Tibial nerve (tissue), 4 donors: ENCODE measurements at regions not wholly inside any gene's neighbourhood (a gene's known extent, or its start where the extent isn't known, plus 50 kb on each side); places are given as distances from the start of the nearest gene placed in this dataset.

ENCODE experiments used
- DNase-seq, 2 donors: peaks; one replicate each; pipeline ENCODE4 v3.0.0-alpha.2; 2019; ENCODE audit warnings: low spot score in 2 of 2
- H3K27ac ChIP-seq, 4 donors: fragments of 200-600 bp; sonication (generic) in 3 of 4; one replicate each; pipeline ENCODE4 v1.5.1; 2017 to 2019; ENCODE audit warnings: mild to moderate bottlenecking in 1 of 4
- H3K27me3 ChIP-seq, 2 donors: fragments of 200-600 bp; sonication (generic) in 1 of 2; one replicate each; pipeline versions ENCODE4 v1.5.1 to v1.6.0; 2017 to 2019
- H3K36me3 ChIP-seq, 3 donors: fragments of 200-600 bp; sonication (generic); one replicate each; pipeline ENCODE4 v1.5.1; 2018 to 2019
- H3K4me1 ChIP-seq, 4 donors: fragments of 200-600 bp; sonication (generic) in 3 of 4; one replicate each; pipeline ENCODE4 v1.5.1; 2017 to 2019
- H3K4me3 ChIP-seq, 4 donors: fragments of 200-600 bp; sonication (generic) in 3 of 4; one replicate each; pipeline ENCODE4 v1.5.1; 2017 to 2019; ENCODE audit warnings: mild to moderate bottlenecking in 1 of 4, moderate library complexity in 1 of 4
- H3K9me3 ChIP-seq, 4 donors: fragments of 200-600 bp; sonication (generic) in 3 of 4; one replicate each; pipeline ENCODE4 v1.5.1; 2017 to 2019
- CTCF ChIP-seq, 5 experiments: fragments of 200-600 bp in 3 of 5; fragments of 450-650 bp in 2 of 5; sonication (generic) in 3 of 5; IDR thresholded peaks; one replicate each; pipeline ENCODE4 v1.5.1; 2016 to 2019; ENCODE audit warnings: antibody characterized with exemption in 5 of 5, mild to moderate bottlenecking in 3 of 5, moderate library complexity in 2 of 5
- EP300 ChIP-seq, 2 donors: sonication (generic); formaldehyde crosslinking; IDR thresholded peaks; one replicate each; pipeline ENCODE4 v1.6.1; 2017; ENCODE audit warnings: antibody characterized with exemption in 2 of 2, mild to moderate bottlenecking in 1 of 2
- POLR2A ChIP-seq, 2 donors: fragments of 450-650 bp; IDR thresholded peaks; one replicate each; pipeline ENCODE4 v1.6.1; 2017; ENCODE audit warnings: antibody characterized with exemption in 2 of 2, mild to moderate bottlenecking in 2 of 2, moderate library complexity in 2 of 2
- WGBS, 2 donors: methylation state at CpG; one replicate each; pipeline ENCODE4 v1.1.5; 2018; 5-methylcytosine and 5-hydroxymethylcytosine counted together

GRCh38 chr2:51717312-51717711 lies 685.4 kb upstream of the NRXN1 start:
- WGBS, 2 donors: 79 to 86% methylated on average over 3 of the region's 3 CpGs
- H3K27ac ChIP-seq: no peak overlapping the region
- no peaks in the 10 kb centered on the region for H3K4me1 ChIP-seq
- DNase-seq: no peak
- peaks cover 0 to 18% (median 0%) of the 10 kb centered on the region in 4 donors for H3K9me3 ChIP-seq
- no peaks in the 10 kb centered on the region for H3K36me3 ChIP-seq
- no peak for TF ChIP-seq CTCF (IDR thresholded peaks at IDR 0.05)
- TF ChIP-seq EP300 (IDR thresholded peaks at IDR 0.05): no peak
- H3K4me3 ChIP-seq: no peak overlapping the region
- H3K27me3 ChIP-seq: no peaks in the 10 kb centered on the region

DNA sequence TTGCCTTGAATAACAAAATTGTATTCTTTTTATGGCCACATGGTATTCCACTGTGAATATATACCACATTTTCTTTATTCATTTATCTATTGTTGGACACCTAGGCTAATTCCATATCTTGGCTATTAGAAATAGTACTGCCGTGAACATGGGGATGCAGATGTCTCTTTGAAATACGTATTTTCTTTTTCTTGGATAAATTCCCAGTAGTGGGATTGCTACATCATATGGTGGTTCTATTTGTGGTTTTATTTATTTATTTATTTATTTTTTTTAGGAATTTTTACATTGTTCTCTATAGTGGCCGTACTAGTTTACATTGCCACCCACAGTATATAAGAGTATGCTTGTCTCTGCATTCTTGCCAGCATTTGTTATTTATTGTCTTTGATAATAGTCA lies 679.8 kb upstream of the NRXN1 start:
- Histone ChIP-seq H3K36me3 (no peaks in the 10 kb centered on the region), H3K4me3 (no peak overlapping the region), H3K4me1 (no peaks in the 10 kb centered on the region), H3K9me3 (peaks cover 0 to 18% (median 0%) of the 10 kb centered on the region in 4 donors), H3K27me3 (no peaks in the 10 kb centered on the region), H3K27ac (no peak overlapping the region)
- 60 to 61% methylated on average over 3 of the region's 3 CpGs for WGBS, 2 donors
- no peak for DNase-seq
- TF ChIP-seq POLR2A (IDR thresholded peaks at IDR 0.05) (no peak), EP300 (IDR thresholded peaks at IDR 0.05) (no peak), CTCF (IDR thresholded peaks at IDR 0.05) (no peak)

GRCh38 chr2:51710222-51710621 lies 678.3 kb upstream of the NRXN1 start:
- Histone ChIP-seq H3K27ac (no peak overlapping the region), H3K9me3 (peaks cover 0 to 18% (median 0%) of the 10 kb centered on the region in 4 donors), H3K27me3 (no peaks in the 10 kb centered on the region), H3K36me3 (no peaks in the 10 kb centered on the region), H3K4me3 (no peak overlapping the region), H3K4me1 (no peaks in the 10 kb centered on the region)
- no peak for DNase-seq
- TF ChIP-seq POLR2A (IDR thresholded peaks at IDR 0.05) (no peak), EP300 (IDR thresholded peaks at IDR 0.05) (no peak), CTCF (IDR thresholded peaks at IDR 0.05) (no peak)
- WGBS, 2 donors: 62 to 71% methylated on average over 3 of the region's 3 CpGs

- H3K4me3 ChIP-seq: no peak overlapping the region
- no peak for DNase-seq
- 82 to 87% methylated on average over 3 of the region's 3 CpGs for WGBS, 2 donors
- H3K36me3 ChIP-seq: no peaks in the 10 kb centered on the region
- H3K27me3 ChIP-seq: no peaks in the 10 kb centered on the region
- TF ChIP-seq CTCF (IDR thresholded peaks at IDR 0.05) (no peak), POLR2A (IDR thresholded peaks at IDR 0.05) (no peak), EP300 (IDR thresholded peaks at IDR 0.05) (no peak)
- no peak overlapping the region for H3K27ac ChIP-seq
- H3K4me1 ChIP-seq: no peaks in the 10 kb centered on the region
- H3K9me3 ChIP-seq: peaks cover 0 to 1% (median 0%) of the 10 kb centered on the region in 4 donors
Observed at GRCh38 chr2:51707625-51708024, 675.7 kb upstream of the NRXN1 start.

DNA sequence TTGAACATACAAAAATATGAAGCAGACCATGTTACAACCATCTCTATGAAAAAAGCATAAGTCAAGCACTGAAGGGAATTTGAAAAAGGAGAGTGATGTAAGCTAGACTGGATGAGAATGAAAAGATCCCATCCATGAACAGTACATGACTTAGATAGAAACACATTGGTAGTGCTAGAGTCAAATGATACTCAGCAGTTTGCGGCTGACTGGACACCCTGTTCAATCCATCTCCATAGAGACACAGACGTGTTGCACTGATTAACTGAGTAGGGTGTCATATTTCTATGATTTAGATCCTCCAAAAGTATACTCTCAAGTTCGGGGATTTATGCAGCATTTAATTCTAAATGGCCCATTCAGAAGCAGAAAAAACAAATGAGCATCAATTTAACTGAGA lies 674.3 kb upstream of the NRXN1 start:
- no peak overlapping the region for H3K4me3 ChIP-seq
- no peaks in the 10 kb centered on the region for H3K9me3 ChIP-seq
- H3K27ac ChIP-seq: no peak overlapping the region
- H3K36me3 ChIP-seq: no peaks in the 10 kb centered on the region
- no peaks in the 10 kb centered on the region for H3K27me3 ChIP-seq
- WGBS, 2 donors: 52% methylated on average over 3 of the region's 3 CpGs
- no peak for DNase-seq
- TF ChIP-seq POLR2A (IDR thresholded peaks at IDR 0.05) (no peak), EP300 (IDR thresholded peaks at IDR 0.05) (no peak), CTCF (IDR thresholded peaks at IDR 0.05) (no peak)
- H3K4me1 ChIP-seq: no peaks in the 10 kb centered on the region
